GM19035 (cell line): ENCODE measurements at regions not wholly inside any gene's neighbourhood (a gene's known extent, or its start where the extent isn't known, plus 50 kb on each side); places are given as distances from the start of the nearest gene placed in this dataset.

Experiments
- ATAC-seq: cut with Tn5 transposase; IDR thresholded peaks from one replicate; pipeline ENCODE4 v1.9.1; 2021; ENCODE audit not compliant: unreplicated experiment

DNA sequence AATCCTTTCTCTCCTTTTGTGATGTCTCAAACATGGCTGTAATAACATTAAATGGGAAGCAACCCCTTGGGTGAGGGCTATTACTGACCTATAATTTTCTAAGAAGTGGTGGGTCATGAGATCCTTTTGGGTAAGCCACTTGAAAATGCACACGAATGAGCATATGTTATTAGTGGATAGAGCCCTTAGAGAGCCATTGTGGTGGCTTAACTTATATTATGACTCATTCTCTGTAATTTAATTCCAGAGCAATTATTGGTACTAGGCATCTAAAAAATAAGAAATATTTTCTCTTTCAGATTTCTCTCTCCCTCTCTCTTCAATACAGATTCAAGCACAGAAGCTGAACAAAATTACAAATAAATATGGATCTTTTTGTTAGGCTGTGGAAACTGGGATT, 1177.4 kb upstream of the PHF14 start:
- no peak for ATAC-seq

DNA sequence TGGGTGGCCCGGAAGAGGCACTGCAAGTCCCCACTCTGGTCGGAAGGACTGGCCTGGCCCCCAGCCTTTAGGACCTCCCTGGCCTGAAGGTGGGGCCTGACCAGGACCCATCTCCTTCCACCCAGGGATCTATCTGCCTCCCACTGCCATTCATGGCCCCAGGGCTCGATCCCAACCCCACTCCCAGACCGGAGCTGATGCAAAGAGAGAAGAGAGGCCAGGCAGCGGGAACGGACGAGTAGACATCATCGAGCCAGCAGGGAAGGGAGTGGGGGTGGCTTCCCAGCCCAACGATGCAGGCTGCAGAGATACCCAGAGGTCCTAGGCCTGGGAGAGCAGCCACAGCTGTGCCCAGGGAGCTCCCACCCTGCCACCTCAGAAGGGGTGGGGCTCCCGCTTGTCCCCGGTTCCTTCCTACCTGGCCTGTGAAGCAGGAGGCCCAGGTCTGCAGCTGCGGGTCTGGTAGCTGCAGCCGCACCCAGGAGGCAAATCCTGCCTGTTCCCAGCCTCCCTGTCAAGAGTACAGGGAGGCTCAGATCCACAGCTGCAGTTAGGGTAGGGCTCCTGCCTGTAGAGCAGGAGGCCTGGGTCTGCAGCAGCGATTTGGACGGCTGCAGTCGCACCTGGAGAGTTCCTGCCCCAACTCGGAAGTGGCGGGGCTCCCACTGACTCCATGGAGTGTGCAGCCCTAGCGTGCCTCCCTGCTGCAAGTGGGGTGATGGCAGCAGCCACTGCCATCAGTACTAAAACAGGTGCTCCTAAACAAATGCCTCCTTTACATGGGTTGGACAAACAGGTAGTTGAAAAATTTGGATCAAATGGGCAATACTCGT, 1151.0 kb upstream of the PHF14 start:
- no peak for ATAC-seq

DNA sequence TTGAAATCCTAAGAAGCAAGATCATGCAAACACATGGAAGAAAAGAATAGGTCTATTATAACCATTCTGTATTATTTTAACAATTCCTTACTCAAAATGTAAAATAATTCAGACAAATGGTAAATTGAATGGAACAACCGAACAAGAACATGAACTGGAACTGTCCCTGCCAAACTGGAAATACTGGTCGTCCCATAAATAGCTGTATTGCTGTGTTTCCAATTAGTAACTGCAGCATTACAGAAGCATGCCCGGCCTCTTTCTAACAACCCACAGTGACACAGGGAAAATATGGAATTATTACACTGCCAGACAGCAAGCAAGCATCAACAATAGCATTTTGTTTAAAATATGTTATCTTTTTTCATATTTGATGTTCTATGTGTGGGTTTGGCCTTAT, 1138.5 kb upstream of the PHF14 start:
- ATAC-seq: no peak

DNA sequence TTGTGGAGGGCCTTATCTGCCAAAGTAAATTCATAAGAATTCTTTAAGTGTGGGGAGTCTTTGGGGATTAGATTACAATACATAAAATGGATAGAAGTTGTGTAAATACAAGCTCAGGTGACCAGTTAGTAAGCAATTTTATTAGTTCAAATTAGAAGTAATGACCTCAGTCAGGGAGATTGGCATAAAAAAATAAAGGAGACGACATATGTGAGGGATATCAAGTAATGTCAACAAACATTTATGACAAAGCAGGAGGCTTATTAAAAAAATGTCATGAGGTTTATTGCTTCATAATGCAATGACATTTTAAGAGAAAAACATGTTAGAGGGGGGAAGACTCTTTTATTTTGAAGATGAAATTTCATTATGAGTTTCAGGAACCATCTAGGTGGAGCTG, 1137.0 kb upstream of the PHF14 start:
- no peak for ATAC-seq

DNA sequence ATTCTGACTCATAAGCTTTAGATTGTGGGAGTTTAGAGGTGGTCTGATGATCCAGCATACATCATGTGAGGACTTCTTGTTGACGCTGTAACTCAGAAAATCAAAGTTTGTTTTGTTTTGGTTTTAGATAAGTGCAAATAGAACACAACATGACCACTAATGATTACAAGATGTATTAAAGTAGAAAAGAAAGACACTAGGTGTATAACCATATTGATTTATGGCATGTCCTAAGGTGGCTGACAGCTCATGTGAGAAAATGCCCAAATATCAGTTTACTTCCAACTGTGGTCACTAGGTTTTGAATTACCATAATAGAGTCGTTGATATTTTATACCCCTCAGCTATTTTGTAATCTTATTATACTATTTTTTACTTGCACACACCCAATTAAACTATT, 1131.4 kb upstream of the PHF14 start:
- no peak for ATAC-seq

DNA sequence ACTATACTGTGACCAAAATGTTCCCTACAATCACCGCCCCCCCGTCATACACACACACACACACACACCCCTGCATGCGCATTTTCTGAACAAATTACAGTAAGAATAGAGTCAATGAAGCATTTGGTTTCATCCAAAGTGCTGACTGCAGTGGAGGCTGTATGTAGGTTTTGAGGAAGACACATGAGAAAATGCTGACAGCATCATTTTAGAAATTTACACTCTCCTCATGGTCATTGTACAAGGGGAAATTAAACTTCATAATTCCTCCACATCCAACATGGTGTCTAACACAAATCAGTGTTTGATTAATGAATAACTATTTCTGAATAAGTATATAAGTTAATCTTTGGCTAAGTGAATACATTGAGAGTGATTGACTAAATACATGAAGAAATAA, 1126.8 kb upstream of the PHF14 start:
- no peak for ATAC-seq

DNA sequence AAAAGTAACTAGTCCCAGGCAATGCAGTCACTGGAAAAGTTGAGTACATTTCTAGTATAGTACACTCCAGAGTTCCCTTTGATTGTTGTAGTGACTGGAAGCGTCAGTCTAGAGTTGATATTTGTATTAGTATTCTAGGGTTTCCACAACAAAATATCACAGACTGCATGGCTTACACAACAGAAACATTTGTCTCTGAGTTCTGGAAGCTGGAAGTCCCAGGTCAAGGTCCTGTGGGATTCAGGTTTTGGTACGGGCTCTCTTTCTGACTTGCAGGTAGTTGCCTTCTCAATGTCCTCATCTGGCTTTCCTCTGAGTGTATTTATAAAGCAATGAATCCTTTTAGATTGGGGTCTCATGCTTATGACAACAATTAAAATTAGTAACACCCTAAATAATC, 1119.1 kb upstream of the PHF14 start:
- no peak for ATAC-seq

DNA sequence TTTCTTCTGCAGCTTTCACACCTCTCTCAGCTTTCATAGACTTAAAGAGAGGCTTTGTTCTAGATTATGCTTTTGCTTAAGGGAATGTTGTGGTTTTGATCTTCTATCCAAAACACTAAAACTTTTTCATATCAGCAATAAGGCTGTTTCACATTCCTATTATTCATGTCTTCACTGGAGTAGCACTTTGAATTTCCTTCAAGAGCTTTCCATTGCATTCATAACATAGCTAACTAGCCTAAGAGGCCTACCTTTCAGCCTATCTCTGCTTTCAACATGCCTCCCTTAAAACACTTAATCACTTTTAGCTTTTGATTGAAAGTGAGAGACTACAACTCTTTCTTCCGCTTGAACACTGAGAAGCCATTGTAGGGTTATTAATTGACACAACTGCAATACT, 1117.0 kb upstream of the PHF14 start:
- ATAC-seq: no peak

DNA sequence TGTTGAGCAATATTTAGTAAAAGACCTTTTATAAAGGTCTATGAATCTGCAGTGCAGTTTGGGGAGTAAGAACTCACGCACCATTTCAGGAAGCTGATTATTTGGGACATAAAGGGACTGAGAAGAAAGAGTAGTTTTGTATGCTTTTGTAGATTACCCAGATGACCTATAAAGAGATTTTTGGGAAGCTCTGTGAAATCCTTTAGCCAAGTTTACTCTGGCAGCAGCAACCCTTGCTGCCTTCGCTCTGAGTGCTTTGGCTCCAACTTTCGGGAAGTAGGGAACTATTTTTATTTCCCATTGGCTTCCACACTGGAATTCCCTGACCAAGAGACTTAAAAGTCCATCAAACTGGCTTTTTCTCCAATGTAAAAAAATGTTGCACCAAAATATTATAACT, 1110.1 kb upstream of the PHF14 start:
- no peak for ATAC-seq

DNA sequence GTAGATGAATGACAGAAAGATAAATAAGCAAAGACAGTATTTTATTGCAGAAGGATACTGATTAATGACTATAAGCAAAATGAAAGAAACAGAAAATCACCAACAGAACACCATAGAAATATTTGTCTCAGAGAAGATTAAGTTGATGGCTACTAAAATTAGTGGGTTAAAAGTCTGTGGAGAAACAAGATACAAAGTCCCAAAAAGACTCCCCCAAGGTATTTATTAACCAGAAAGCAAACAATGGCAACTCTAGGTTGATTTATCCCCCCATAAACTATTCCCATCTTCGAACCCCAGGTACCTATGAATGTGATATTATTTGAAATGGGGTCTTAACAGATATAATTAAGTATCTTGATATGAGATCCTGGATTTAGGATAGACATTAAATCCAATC, 1104.5 kb upstream of the PHF14 start:
- no peak for ATAC-seq

DNA sequence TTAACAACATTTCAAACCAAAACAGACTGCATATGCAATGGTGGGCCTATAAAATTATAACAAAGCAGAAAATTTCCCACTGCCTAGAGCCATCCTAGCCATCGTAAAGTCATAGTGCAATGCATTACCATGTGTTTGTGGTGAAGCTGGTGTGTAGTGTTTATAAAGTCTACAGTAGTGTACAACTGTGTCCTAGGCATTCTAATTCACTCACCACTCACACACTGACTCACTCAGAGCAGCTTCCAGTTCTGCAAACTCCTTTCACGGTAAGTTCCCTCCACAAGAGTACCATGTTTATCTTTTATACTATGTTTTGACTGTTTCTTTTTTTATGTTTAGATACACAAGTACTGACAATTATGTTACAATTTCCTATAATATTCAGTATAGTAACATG, 1104.1 kb upstream of the PHF14 start:
- no peak for ATAC-seq

DNA sequence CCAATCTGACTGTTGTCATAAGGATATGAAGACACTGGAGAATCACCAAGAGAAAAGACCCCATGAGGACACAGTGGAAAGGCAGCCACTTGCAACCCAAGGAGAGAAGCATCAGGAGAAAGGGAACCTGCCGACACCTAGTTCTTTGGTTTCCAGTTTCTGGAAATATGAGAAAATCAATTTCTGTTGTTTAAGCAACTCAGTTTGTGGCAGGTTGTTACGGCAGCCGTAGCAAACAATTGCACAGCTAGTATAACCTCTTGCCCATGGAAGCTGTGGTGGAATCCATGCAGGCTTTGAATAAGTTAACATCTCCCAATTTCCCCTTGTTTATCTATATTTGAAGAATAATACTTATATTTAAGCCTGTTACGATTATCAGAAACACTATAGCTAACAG, 1103.0 kb upstream of the PHF14 start:
- ATAC-seq: no peak

DNA sequence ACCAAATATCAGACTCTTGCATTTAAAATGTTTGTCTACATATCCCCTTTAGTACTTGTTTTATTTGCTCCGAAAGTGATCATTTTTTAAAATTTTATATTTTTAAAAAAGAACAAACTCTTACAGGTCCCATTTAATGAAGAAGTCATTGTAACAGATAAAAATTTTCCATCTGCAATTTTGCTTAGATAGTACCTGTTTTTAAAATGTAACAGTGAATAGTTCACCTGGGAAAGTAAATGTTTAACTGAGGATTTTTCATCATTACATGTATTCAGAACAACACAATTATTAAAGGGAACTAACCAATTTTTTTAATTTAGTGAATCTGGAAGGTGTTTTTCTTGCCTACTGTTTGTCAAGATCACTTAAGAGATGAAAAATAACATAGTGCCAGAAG, 1099.5 kb upstream of the PHF14 start:
- ATAC-seq: no peak

DNA sequence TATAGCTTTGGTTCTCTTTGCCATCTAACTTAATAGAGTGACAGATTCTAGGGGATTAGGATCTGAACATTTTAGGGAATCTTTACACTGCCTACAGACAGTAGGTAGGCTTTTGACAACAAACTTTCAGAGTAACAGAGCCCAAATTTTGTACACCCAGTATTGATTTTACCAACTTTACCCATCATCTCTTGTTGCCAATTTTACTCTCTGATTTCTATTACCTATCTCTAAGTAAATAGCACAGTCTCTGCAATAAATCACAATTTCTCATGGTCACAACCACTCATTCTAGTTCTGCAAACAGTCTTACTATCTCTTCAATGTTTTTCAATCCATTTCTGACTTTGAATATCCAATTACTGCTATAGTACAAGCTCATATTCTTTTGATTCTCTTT, 1097.6 kb upstream of the PHF14 start:
- no peak for ATAC-seq

DNA sequence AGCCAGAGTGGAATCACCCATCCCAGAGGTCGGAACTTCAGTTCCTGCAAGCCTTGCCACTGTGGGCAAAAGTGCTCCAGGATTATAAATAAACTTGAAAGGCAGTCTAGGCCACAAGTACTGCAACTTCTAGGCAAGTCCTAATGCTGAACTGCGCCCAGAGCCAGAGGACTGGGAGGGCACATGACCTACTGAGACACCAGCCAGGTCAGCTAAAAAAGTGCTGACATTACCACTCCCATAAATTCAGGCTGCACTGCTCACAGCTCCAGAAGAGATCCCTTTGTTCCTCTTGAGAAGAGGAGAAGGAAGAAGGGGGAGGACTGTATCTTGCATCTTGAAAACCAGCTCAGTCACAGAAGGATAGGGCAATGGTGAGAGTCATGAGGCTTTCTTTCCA, 1084.1 kb upstream of the PHF14 start:
- no peak for ATAC-seq

DNA sequence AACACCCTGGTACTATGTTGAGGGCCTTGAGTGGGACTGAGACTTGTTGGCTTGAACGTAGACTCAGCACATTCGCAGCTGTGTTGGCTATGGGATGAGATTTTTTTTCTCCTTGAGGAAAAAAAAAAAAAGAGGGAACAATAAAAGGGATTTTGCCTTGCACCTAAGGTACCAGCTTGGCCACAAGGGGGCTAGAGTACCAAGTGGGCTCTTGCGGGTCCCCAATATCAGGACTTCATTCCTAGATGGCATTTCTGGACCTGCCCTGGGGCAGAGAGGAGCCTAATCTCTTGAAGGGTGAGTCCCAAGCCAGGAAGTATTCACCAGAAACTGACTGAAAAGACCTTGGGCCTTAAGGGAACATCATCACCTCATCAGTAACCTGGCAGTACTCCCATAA, 1083.6 kb upstream of the PHF14 start:
- ATAC-seq: no peak

DNA sequence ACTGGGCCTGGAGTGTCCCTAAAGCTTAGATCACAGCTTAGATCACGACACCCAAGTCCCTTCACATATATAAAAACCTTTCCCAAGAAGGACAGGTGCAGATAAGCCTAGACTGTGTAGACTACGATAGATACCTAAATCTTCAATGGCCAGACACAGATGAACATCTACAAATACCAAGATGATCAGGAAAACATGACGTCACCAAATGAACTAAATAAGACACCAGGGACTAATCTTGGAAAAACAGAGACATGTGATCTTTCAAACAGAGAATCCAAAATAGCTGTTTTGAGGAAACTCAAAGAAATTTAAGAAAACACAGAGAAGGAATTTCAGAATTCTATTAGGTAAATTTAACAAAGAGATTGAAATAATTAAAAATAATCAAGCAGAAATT, 1082.6 kb upstream of the PHF14 start:
- ATAC-seq: no peak

DNA sequence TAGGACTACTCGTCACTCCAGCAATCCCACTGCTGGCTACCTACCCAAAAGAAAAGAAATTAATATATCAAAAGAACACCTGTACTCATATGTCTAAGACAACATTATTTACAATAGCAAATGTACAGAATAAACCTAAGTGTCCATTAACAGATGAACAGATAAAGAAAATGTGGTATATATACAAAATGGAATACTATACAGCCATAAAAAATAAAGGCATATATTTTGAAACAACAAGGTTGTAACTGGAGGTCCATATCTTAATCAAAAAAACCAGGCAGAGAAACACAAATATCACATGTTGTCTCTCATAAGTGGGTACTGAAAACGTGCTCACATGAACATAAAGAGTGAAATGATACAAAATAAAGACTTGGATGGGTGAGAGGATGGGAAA, 1073.3 kb upstream of the PHF14 start:
- no peak for ATAC-seq

DNA sequence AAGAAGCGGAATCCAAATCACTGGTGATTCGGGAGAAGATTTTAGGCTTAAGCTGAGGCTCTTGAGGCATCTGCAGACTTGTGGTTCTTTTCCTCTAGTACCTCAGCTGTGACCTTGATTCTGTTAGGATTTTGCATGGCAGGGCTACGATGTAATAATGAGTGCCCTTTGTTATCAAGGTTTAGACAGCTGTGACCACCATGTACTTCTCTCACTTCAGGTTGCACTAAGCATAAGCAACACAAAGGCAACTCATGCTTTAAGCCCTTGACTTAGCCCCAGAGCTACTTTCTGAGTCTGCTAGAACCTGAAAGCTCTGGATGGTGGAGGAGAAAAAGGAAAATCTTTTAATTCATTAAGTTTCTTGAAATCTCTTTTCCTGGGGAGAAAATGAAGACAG, 1052.3 kb upstream of the PHF14 start:
- no peak for ATAC-seq

DNA sequence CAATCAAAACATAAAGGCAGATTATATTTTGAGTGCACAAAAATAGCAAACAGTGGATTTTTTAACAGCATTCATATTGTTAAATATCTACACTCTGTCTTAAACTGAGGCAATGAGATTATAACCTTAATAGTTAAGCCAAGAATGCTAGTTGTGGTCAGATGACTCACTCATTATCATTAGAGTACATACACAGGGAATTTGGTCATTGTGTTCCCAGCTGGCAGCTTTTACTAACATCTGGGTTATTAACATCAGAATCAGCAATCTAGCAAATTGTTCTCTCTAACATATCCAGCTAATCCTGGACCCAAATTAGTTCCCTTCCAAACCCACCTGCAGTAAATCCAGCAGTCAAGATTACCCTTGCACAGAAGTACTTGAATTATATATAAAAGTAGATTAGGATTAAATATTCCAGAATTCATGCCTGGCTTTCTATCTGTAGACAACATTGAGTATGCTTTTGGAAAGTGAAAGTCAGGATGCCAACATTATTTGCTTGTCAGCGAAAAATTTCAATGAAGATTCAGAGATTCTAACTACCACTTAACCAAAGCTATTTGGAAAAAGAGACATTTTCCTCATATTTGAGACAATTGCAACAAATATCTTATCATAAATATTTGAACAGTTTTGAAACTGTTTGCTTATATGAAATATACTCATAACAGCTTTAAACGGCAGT, 1035.6 kb upstream of the PHF14 start:
- ATAC-seq: no peak

DNA sequence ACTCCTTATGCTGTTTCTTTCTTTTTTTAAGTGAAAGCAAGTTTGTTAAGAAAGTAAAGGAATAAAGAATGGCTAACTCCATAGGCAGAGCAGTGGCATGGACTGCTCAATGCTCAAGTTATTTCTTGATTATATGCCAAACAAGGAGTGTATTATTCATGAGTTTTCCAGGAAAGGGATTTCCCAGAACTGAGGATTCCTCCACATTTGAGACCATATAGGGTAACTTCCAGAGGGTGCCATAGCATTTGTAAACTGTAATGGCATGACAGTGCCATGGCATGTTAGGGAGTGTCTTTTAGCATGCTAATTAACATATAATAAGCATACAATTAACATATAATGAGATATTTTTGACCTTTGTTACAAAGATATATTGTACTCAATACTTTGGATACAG, 1034.5 kb upstream of the PHF14 start:
- ATAC-seq: no peak

DNA sequence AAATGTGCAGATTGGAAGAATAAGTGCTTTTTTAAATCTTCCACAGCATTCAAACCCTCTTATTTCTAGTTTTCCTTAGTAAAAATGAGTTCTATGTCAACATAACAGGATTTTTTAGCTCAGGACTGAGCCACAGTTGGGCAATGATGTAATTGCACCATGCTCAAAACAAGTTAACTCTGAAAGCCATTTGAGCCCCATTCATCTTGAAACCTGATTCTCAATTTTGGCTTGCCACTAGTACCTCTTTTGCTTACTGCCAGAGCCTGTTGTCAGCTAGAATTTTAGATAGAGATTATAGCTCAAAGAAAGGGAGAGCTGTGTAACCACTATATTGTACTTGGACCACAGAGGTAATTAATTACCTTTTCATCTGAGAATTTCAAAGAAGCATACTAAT, 1028.5 kb upstream of the PHF14 start:
- ATAC-seq: no peak

DNA sequence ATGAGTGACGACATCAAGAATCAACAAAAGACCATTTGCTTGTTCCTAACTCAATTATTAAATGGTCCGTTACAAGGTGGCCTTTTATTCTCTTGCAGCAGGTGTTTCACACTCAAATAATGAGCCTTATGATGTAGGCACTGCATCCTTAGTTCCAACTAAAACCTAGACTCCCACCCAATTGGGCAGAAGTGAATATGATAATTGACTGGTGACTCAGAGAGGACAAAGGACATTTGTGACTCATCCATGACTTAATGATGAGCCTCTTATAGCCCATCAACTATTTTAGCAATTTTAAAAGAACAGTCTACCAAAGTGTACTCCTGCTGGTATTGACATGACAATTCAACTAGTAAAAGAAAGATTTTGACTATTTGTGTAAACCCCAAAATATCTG, 1027.8 kb upstream of the PHF14 start:
- ATAC-seq: no peak
